ENCODE measurements at regions not wholly inside any gene's neighbourhood (a gene's known extent, or its start where the extent isn't known, plus 50 kb on each side); places are given as distances from the start of the nearest gene placed in this dataset.

GRCh38 chr6:126524811-126525326 is 185.0 kb downstream of the CENPW start:
- no peak for TF ChIP-seq CTCF (IDR thresholded peaks at IDR 0.05; ENCODE audit: low read depth, low read length, missing control alignments)
- H3K4me3 ChIP-seq (replicated peaks; ENCODE audit: low read depth, low read length): no peak overlapping the region
- DNase-seq (ENCODE audit: extremely low read depth, low read depth): no peak

GRCh38 chr6:126526547-126526946 is 186.6 kb downstream of the CENPW start:
- TF ChIP-seq CTCF (IDR thresholded peaks at IDR 0.05; ENCODE audit: low read depth, low read length, missing control alignments): no peak
- no peak for DNase-seq (ENCODE audit: extremely low read depth, low read depth)
- H3K4me3 ChIP-seq (replicated peaks; ENCODE audit: low read depth, low read length): no peak overlapping the region

- no peak for DNase-seq (ENCODE audit: extremely low read depth, low read depth)
- no peak overlapping the region for H3K4me3 ChIP-seq (replicated peaks; ENCODE audit: low read depth, low read length)
- TF ChIP-seq CTCF (IDR thresholded peaks at IDR 0.05; ENCODE audit: low read depth, low read length, missing control alignments): no peak
These were observed 187.2 kb downstream of the CENPW start for GRCh38 chr6:126526996-126527606.

GRCh38 chr6:126529637-126530362 is 189.9 kb downstream of the CENPW start:
- no peak overlapping the region for H3K4me3 ChIP-seq (replicated peaks; ENCODE audit: low read depth, low read length)
- TF ChIP-seq CTCF (IDR thresholded peaks at IDR 0.05; ENCODE audit: low read depth, low read length, missing control alignments): no peak
- DNase-seq (ENCODE audit: extremely low read depth, low read depth): no peak

- no peak for DNase-seq (ENCODE audit: extremely low read depth, low read depth)
- H3K4me3 ChIP-seq (replicated peaks; ENCODE audit: low read depth, low read length): no peak overlapping the region
- TF ChIP-seq CTCF (IDR thresholded peaks at IDR 0.05; ENCODE audit: low read depth, low read length, missing control alignments): no peak
These were observed 190.9 kb downstream of the CENPW start for GRCh38 chr6:126530775-126531174.

DNA sequence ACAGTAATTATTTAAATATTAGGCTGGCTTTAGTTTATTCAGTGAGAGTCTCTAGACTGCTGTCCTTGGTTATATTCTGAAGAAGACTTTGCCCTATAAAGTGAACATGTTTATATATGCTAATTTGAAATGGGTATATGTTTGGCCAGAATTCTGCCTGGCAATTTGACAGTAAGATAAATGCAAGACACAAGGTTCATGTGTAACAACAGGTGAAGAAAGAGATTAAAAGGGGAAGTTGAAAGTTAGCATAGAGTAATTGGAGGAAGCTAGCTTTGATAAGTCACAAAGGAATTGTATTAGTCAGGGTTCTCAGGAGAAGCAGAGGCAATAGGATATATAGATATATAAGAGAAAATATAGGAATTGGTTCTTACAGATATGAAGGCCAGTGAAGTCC is 191.4 kb downstream of the CENPW start:
- H3K4me3 ChIP-seq (replicated peaks; ENCODE audit: low read depth, low read length): no peak overlapping the region
- TF ChIP-seq CTCF (IDR thresholded peaks at IDR 0.05; ENCODE audit: low read depth, low read length, missing control alignments): no peak
- no peak for DNase-seq (ENCODE audit: extremely low read depth, low read depth)
